ENCODE measurements at regions not wholly inside any gene's neighbourhood (a gene's known extent, or its start where the extent isn't known, plus 50 kb on each side); places are given as distances from the start of the nearest gene placed in this dataset.

GRCh38 chr22:27136596-27136995, 479.2 kb downstream of the MIAT start:
- no peak for TF ChIP-seq CTCF (IDR thresholded peaks at IDR 0.05)
- TF ChIP-seq POLR2A (IDR thresholded peaks at IDR 0.05) = no peak

All from Peyer's patch (tissue), 4 donors.